OCI-LY7 (cell line): ENCODE measurements at regions not wholly inside any gene's neighbourhood (a gene's known extent, or its start where the extent isn't known, plus 50 kb on each side); places are given as distances from the start of the nearest gene placed in this dataset.

ENCODE experiments used
- CTCF ChIP-seq: fragments of 200-600 bp; sonication (generic); conservative IDR thresholded peaks from 2 replicates; pipeline ENCODE4 v1.5.1; 2014; ENCODE audit warnings: mild to moderate bottlenecking, antibody characterized with exemption, low read length, moderate library complexity, mixed read lengths
- EZH2phosphoT487 ChIP-seq: fragments of 200-600 bp; sonication (generic); IDR thresholded peaks from 2 replicates; pipeline ENCODE4 v1.6.1; 2018; ENCODE audit warnings: low read depth, borderline replicate concordance, mild to moderate bottlenecking, mixed run types, antibody characterized with exemption, low read length, moderate library complexity, mixed read lengths

- TF ChIP-seq CTCF (no peak), EZH2phosphoT487 (no peak)
Observed at GRCh38 chr2:222040333-222040732, 258.5 kb downstream of the PAX3 start.
